GM19468 (cell line): ENCODE measurements at regions not wholly inside any gene's neighbourhood (a gene's known extent, or its start where the extent isn't known, plus 50 kb on each side); places are given as distances from the start of the nearest gene placed in this dataset.
"Not testable (repeated sequence)": the region's sequence is repeated elsewhere in the genome, so short reads cannot be mapped to it uniquely, and the experiment has no call there.

Experiments
- ATAC-seq: cut with Tn5 transposase; IDR thresholded peaks from one replicate; pipeline ENCODE4 v1.9.1; 2021; ENCODE audit warnings: mild to moderate bottlenecking, moderate library complexity, moderate number of reproducible peaks; ENCODE audit not compliant: unreplicated experiment; ENCODE audit errors: extremely low read depth

DNA sequence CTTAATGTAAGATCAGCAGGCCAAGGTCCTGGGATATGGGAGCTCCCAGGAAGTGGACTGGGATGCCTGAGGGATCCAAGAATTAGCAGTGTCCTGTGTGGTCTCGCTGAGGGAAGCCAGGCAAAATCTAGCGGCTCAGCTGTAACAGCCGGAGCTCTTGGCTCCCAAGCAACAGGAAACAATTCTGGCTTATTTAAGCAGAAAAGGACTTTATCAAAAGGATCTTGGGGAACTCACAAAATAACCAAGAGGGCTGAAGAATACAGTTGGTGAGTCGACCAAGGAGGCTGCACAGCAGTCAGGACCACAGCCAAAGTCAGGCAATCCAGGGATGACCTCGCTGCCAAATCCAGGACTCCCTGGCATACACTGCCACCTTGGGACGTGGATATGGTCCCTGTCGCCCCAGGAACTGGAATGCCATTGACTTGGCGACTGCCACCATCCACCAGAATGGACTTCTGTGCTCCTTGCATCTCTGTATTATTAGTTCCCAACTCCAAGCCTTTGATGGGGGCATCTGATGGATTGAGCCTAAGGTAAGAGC lies 165.3 kb upstream of the BCOR start:
- no peak for ATAC-seq

DNA sequence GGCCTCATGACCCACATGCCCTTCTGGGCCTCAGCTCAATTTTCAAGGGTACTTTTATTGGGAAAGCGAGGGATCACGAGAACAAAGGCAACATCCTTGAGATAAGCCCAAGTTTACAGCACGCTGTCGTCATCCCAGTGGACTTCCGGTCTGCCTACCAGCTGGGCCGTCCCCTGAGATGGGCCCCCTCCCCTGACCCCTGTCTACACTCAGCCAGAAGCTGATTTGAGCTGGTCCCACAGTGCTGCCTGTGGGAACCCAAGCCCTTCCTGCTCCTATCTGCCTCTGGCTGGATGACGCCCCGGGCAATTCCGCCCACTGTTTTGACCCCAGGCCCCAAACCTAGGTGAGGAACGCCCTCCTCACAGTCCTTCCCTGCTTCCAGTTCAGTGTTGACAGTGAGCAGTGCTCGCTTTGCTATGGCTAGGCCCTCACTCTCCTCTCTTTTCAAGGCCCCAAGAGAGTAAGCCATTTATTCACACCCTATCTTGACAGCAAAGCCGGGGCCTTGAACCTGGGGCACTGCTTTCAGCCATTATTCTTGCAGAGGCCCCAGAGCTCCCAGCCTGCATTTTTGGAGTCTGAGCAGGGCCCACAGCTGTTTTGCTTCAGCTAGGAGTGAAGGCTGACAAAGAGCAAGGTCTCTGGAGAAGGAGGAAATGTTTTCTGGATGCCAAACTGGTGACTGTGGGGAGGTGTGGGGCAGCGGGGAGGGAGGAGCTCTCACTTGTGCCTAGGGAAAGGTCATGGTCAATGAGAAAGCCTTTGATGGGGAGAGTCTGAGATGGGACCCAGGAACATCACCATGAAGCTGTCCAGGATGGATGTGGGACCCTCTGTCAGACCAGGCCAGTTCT lies 164.6 kb upstream of the BCOR start:
- no peak for ATAC-seq

DNA sequence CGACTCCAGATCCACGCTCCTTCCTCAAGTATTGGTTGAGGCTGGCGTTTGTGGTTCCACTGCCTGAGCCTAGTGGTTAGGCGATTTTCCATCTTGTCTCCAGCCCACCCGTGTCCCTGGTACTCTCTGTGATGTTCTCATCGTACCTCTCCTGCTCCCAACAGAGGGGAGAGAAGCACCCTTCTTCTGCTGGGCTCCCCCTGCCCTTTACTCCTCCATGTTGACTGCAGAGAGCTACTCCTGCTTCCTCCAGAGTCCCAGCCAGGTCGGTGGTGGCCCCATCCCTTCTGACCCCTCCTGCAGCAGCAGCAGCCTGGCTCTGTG lies 164.0 kb upstream of the BCOR start:
- no peak for ATAC-seq

DNA sequence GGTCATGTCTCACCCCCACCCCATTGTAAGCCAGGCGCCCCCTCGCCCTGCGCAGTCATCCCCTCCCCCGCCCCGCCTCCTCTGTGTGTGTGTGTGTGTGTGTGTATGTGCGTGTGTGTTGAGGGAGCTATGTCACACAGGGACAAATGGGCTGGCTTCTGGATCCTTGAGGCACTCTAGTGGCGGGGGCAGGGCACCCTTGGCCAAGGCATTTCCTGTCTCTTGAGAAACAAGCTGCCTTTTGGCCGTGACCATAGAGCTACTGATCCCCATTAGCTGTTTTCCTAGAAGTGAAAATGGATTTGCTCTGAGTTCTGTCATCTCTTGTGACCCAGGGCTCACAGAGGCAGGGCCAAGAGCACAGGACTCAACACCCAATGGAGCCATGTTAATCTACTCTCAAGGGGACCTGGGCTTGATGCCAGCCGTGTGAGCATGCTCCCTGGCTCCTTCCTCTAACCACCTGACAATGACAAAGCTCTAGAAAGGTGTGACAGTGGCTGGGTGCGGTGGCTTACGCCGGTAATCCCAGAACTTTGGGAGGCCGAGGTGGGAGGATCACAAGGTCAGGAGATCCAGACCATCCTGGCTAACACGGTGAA lies 162.5 kb upstream of the BCOR start:
- ATAC-seq, result no peak

DNA sequence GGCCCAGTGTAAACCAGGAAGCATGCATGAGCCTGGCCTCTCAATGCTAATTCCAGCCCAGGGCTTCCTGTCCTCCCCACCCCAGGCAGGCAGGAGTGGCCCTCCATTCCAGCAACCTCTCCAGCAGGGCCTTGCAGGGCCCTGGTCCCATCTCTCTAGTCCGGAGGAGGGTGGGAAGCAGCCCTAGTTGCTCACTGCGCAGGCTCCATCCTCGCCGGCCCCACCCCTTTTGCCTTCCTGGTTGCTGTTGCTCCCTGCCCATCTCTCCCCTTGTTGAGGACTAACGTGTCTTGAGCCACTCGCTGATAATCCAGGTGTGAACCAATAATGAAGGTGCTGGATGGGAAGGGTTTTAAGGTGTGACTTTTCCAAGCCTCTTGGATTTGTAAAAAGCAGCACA lies 161.2 kb upstream of the BCOR start:
- no peak for ATAC-seq

DNA sequence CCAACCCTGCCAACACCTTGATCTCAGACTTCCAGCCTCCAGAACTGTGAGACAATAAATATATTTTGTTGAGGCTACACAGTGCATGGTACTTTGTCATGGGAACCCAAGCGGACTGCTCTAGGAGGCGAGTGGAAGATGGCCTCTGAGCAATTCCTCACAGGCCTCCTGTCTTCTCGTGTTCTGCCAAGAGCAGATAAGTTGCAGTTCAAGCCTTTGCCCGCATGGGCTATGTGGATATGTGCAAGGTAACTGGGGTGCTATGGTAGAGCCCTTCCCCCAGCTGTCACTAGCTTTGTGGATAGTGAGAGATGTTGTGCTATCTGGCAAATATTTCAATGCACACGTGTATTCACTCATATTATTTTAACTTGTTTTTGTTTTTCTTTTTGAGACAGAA lies 156.0 kb upstream of the BCOR start:
- no peak for ATAC-seq

DNA sequence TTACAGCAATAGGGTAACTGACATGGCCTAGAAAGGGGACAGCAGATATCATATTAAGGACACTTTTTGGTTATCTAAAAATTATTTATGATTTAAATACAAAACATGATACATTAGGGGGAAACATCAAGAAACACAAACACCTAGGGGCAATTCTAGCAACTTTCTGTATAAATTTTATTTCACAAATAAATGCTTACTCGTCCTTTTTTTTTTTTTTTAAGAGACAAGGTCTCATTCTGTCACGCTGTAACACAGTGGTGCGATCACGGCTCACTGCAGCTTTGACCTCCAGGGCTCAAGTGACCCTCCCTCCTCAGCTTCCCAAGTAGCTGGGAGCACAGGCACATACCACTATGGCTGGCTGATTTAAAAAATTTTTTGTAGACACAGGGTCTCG lies 151.8 kb upstream of the BCOR start:
- ATAC-seq, result no peak

DNA sequence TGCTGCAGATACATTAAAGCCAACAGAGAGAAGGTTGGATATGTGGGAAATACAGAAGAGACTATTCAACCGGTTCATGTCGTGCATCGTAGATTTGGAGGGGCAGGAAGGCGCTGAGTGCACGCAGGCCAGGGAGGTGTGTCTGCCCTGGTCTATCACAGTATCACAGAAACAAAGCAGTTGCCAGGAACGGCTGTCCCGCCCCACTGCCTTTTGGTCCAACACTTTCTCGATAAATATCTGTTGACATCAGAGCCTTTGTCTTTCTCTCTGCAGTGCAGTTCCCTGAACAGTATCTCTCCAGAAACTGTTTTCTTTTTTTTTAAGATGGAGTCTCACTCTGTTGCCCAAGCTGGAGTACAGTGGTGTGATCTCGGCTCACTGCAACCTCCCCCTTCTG lies 151.1 kb upstream of the BCOR start:
- no peak for ATAC-seq

DNA sequence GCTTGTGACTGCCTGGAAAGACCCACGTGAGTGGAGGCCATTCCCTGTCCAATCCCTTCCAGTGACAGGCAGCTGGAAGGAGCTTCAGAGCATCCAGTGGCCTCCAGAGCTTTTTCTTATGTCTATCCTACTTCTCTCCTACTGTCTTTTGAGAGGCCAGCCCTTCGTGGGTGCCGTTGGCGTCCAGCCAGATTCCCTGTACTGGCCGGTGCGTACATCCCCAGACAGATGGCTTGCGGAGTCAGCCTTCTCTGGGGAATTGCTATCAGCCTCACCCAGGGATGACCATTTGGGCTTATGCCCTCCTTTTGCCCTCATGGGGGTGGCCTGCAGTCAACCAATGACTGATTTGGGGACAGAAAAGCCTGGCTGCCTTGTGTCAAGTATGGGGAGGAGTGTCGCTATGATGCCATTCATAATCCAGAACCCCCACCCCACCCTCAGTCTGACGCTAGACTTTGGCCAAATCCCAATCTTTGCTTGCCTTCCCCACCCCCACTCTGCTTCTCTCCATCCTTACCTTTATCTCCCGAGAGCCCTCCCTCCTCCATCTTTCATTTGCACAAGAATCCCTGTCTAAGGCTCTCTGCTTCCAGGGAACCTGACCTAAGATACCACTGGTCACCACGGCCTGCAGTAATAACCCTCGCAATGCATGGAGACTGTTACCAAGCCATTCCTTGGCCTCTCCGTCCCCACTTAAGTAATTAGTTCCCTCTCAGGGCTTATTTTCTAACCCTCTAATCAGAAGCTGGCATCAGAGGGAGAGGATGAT lies 150.3 kb upstream of the BCOR start:
- ATAC-seq, result no peak

DNA sequence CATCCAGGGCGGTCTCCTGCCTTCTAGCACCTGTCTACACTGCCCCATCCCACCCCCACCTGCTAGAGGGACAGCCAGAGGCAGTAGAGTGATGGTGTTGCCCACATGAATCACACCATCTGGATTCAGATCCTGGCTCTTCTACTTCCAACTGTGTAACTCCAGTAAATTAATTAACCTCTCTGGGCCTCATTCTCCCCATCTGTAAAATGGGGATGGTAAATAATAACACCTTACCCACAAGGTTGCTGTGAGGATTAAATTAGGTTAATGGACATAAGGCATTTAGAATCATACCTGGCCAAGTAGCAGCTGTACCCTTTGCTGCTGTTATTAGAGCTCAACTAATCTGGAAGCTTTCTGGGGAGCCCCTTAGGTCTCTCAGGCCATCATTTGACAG lies 149.6 kb upstream of the BCOR start:
- no peak for ATAC-seq

DNA sequence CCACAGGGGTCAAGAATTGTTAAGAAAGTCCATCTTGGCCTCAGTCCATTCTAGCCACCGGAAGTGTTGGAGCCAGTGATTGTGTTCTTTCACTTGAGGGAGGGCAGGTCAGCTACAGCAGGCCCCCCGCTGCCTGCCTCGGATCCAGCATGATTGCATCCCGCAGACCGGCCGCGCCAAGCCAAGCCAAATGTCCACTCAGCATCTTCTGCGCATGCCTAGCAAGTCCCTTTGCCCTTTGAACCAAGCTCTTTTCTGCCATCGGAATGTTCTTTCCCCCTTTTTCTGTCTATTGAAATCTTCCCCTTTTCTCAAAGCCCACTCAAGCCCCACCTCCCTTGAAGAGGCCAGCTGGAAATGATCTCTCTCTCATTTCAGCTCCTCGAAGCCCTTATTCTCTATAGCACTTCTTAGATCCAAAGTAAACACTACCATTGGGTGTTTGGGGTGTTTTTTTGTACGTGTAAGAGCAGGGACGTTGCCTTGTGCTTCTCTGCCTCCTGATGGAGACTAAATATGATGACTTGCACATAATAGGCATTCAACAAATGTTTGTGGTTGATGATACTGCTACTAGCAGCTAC lies 147.8 kb upstream of the BCOR start:
- ATAC-seq, result no peak

DNA sequence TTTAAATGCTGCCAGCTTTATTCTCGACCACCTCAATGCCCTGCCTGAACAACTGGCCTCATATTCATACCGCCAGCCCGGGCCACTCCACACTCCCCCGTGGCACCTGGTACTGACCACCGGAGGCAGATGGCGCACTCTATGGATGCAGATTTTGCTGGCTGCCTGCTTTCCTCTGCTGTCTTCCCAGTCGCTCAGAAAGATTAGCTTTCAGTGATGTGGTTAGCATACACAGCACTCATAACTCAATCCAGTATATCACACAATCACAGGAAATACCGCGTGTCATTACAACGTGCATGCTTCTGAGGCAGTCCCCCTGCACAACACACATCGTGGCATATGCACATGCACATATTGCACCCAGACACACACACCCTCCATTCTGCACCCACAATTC lies 147.2 kb upstream of the BCOR start:
- ATAC-seq, result no peak

DNA sequence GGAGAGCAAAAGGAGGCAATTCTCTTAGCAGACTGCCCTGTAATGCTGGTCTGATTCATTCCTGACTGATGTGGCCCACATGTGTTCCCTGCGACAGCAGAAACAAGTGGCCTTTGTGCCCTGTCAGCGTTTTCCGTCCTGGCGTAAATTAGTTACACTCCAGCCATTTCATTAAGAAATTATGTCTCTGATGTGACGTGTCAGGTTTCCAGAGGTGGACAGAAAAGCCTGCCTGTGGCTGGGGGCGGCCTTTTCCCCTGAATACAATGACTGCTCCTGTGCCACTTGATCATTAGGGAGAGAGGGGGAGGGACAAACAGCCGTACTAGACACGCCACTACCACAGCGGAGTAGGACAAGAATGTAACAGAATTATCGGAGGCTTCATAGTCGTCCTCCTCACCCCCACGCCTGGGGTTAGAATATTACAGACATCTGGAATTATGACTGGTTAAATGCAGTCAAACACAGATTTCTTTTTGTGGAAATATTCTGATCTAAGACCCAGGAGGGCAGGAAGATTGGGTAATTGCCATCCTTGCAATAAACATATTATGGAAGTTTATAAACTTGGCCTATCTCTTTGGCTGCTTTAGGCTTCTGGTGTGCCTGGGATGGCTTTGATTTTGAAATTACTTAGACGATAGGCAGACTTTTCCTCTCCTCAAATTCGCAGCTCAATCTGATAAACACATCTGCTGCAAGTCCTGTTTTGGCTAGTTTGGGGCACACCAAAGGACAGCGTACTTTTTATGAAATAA lies 146.2 kb upstream of the BCOR start:
- ATAC-seq, result no peak

DNA sequence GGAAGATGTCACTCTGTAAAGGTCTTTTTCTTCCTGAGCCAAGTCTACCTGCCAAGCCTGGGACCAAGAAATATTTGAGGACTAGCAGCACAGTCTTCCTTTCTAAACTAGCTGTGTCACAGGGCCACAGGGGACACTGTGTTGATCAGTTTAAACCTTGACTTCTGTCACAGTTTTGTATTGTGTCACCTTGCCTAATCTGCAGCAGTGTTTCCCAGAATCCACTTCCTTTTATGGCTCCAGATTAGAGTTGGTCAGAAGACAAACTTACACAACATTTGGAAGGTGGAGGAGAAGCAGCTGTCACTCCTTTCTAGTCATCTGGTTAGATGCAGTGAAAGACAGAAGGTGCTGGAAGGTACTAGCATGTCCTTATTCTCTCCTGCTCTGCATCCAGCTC lies 143.1 kb upstream of the BCOR start:
- no peak for ATAC-seq

DNA sequence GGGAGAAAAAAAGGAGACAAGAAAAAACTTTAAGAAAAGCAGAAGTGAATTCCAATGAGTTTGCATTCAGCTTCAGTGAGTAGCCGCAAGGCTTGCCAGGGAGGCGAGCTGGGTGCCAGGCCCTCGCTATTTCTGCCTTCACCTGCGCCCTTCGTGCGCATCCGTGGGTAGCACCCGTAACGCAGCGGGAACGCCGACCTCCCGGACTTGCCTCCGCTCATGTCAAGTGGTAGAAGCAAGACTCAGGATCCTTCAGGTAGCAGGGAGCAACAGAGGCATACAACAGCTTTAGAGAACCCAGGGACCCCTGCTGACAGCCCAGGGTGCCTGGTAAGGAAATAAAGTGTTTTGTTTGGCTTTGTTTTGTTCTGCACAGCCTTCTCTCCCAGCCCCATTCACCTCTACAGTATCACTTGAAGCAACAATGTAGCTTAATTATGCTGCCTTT lies 140.0 kb upstream of the BCOR start:
- ATAC-seq, result no peak

DNA sequence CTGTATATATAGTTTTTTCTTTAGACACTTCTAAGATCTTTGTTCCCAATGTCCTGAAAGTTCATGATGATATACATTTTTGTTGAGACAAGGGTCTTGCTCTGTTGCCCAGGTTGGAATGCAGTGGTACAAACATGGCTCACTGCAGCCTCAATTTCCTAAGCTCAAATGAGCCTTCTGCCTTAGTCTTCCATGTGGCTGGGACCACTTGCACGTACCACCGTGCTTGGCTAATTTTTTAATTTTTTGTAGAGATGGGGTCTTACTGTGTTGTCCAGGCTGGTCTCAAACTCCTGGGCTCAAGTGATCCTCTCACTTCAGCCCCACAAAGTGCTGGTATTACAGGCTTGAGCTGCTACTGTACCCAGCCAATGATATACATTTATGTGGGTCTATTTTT lies 132.9 kb upstream of the BCOR start:
- ATAC-seq, result no peak

DNA sequence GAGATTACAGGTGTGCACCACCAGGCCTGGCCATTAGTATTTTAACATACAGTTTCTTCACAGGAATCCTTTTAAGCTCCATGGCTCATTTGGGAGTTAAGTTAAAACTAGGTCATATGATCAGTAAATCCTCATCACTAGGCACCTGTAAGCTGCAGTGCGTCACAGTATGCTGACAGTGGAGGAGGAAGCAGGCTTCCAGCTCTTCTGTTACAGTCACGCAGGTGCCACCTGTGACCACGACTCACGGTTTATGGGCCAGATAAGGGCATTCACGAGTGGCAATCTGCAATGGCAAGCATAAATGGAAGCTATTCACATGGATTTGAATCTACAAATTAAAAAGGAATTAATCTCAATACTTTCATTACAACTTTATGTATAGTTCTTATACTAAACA lies 129.4 kb upstream of the BCOR start:
- ATAC-seq, result no peak

DNA sequence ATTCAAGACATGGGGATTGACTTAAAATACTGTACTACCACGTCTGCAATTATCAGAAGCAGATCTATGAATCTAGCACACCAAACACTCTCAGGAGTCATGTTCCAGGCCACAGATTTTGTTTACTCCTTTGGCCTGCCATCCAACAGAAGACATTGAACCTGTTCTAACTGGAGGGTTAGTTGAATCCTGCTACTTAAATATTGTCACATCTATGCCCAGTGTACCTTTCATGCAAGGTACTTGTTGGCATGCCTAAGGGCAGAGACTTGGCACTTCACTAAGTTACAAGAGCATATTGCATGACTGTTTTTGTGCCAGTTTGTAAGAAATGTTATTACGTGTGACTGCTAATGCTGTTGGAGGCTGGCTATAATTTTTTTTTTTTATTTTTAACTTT lies 126.9 kb upstream of the BCOR start:
- no peak for ATAC-seq

DNA sequence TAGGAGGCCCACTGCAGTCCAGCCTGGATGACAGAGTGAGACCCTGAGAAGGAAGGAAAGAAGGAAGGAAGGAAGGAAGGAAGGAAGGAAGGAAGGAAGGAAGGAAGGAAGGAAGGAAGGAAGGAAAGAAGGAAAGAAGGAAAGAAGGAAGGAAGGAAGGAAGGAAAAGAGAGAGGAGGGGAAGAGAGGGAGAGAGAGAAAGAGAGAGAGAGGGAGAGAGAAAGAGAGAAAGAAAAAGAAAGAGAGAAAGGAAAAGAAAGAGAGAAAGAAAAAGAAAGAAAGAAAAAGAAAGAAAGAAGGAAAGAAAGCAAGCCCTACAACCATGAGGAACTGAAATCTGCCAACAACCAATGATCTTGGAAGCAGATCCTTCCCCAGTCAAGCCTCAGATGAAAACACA lies 124.9 kb upstream of the BCOR start:
- ATAC-seq, result not testable (repeated sequence)

DNA sequence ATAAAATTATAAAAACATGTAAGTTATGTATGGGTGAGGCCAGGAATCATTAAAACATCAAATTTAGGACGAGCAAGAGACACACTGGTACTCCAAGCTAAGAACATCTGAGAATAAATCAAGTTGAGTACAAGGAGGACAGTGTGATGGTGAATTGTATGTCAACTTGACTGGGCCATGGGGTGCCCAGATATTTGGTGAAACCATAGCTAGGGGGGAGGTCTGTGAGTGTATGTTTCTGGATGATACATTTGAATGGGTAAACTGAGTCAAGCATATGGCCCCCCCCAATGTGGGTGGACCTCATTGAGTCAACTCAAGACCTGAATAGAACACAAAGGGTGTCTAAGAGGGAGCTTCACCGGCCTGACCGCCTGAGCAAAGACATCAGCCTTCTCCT lies 115.3 kb upstream of the BCOR start:
- no peak for ATAC-seq
